NCI-H526 (cell line): ENCODE measurements at regions not wholly inside any gene's neighbourhood (a gene's known extent, or its start where the extent isn't known, plus 50 kb on each side); places are given as distances from the start of the nearest gene placed in this dataset.

Source experiments
- DNase-seq, 2 experiments: peaks; one replicate each; lab custom pipeline; 2025; lab: John Stamatoyannopoulos, UW

GRCh38 chr2:149651229-149651628, 63.7 kb upstream of the MMADHC start:
- DNase-seq: peak in 1 of 2 experiments; percentile 2

GRCh38 chr2:149650006-149650405, 62.4 kb upstream of the MMADHC start:
- no peak for DNase-seq

GRCh38 chr2:149648282-149649030, 60.9 kb upstream of the MMADHC start:
- no peak for DNase-seq

- DNase-seq: peak in 1 of 2 experiments; percentile 1
These were observed 57.8 kb upstream of the MMADHC start for GRCh38 chr2:149645391-149645790.
